ENCODE measurements at regions not wholly inside any gene's neighbourhood (a gene's known extent, or its start where the extent isn't known, plus 50 kb on each side); places are given as distances from the start of the nearest gene placed in this dataset.

- DNase-seq (ENCODE audit: low read depth, low spot score), result no peak
- no peak overlapping the region for H3K4me3 ChIP-seq (ENCODE audit: low read depth, low read length)
- TF ChIP-seq CTCF (IDR thresholded peaks at IDR 0.05; ENCODE audit: low read depth, low read length), result no peak
- in situ Hi-C loops (cut with HindIII; ENCODE audit: low sequenced_read_pairs), result no loop called here
Observed at GRCh38 chr1:170369417-170369816, 162.5 kb upstream of the GORAB start.

GRCh38 chr1:170370087-170370486 is 161.9 kb upstream of the GORAB start:
- no peak for TF ChIP-seq CTCF (IDR thresholded peaks at IDR 0.05; ENCODE audit: low read depth, low read length)
- DNase-seq (ENCODE audit: low read depth, low spot score), result no peak
- H3K4me3 ChIP-seq (ENCODE audit: low read depth, low read length), result no peak overlapping the region
- in situ Hi-C loops (cut with HindIII; ENCODE audit: low sequenced_read_pairs), result no loop called here

- no peak overlapping the region for H3K4me3 ChIP-seq (ENCODE audit: low read depth, low read length)
- no peak for TF ChIP-seq CTCF (IDR thresholded peaks at IDR 0.05; ENCODE audit: low read depth, low read length)
- in situ Hi-C loops (cut with HindIII; ENCODE audit: low sequenced_read_pairs), result no loop called here
- no peak for DNase-seq (ENCODE audit: low read depth, low spot score)
Observed at GRCh38 chr1:170375082-170375723, 156.8 kb upstream of the GORAB start.

- no peak overlapping the region for H3K4me3 ChIP-seq (ENCODE audit: low read depth, low read length)
- TF ChIP-seq CTCF (IDR thresholded peaks at IDR 0.05; ENCODE audit: low read depth, low read length), result no peak
- in situ Hi-C loops (cut with HindIII; ENCODE audit: low sequenced_read_pairs), result no loop called here
- DNase-seq (ENCODE audit: low read depth, low spot score), result no peak
Observed at GRCh38 chr1:170376801-170377385, 155.1 kb upstream of the GORAB start.

GRCh38 chr1:170377440-170377839 is 154.5 kb upstream of the GORAB start:
- in situ Hi-C loops (cut with HindIII; ENCODE audit: low sequenced_read_pairs), result no loop called here
- no peak for DNase-seq (ENCODE audit: low read depth, low spot score)
- TF ChIP-seq CTCF (IDR thresholded peaks at IDR 0.05; ENCODE audit: low read depth, low read length), result no peak
- H3K4me3 ChIP-seq (ENCODE audit: low read depth, low read length), result no peak overlapping the region

GRCh38 chr1:170377896-170378634 is 153.9 kb upstream of the GORAB start:
- in situ Hi-C loops (cut with HindIII; ENCODE audit: low sequenced_read_pairs), result no loop called here
- no peak for DNase-seq (ENCODE audit: low read depth, low spot score)
- no peak for TF ChIP-seq CTCF (IDR thresholded peaks at IDR 0.05; ENCODE audit: low read depth, low read length)
- no peak overlapping the region for H3K4me3 ChIP-seq (ENCODE audit: low read depth, low read length)
